Heart left ventricle (tissue), 16 donors: ENCODE measurements at regions not wholly inside any gene's neighbourhood (a gene's known extent, or its start where the extent isn't known, plus 50 kb on each side); places are given as distances from the start of the nearest gene placed in this dataset.

Source experiments
- ATAC-seq, 4 donors: fragments of 200-7000 bp; cut with Tn5 transposase; one replicate each; pipeline ENCODE4 v1.9.1; 2020 to 2022; ENCODE audit warnings: moderate library complexity in 4 of 4, mild to moderate bottlenecking in 3 of 4, moderate number of reproducible peaks in 1 of 4
- DNase-seq, 5 donors: peaks; one replicate each; pipeline ENCODE4 v3.0.0-alpha.2; 2020
- H3K27ac ChIP-seq, 12 donors: fragments of 200-600 bp; sonication (generic) in 4 of 12; one replicate each; pipeline versions ENCODE4 v1.5.0 to v1.8.0; 2016 to 2022; ENCODE audit warnings: mild to moderate bottlenecking in 2 of 12
- H3K27me3 ChIP-seq, 9 donors: fragments of 200-600 bp; sonication (generic) in 2 of 9; one replicate each; pipeline versions ENCODE4 v1.5.1 to v1.8.0; 2016 to 2022; ENCODE audit warnings: mild to moderate bottlenecking in 3 of 9
- H3K36me3 ChIP-seq, 9 donors: fragments of 200-600 bp; sonication (generic) in 2 of 9; one replicate each; pipeline versions ENCODE4 v1.5.0 to v1.8.0; 2018 to 2022; ENCODE audit warnings: mild to moderate bottlenecking in 2 of 9
- H3K4me1 ChIP-seq, 12 donors: fragments of 200-600 bp; sonication (generic) in 4 of 12; one replicate each; pipeline versions ENCODE4 v1.5.0 to v1.8.0; 2016 to 2022; ENCODE audit warnings: mild to moderate bottlenecking in 3 of 12
- H3K4me3 ChIP-seq, 12 donors: fragments of 200-600 bp; sonication (generic) in 4 of 12; one replicate each; pipeline versions ENCODE4 v1.5.0 to v1.8.0; 2017 to 2022; ENCODE audit warnings: mild to moderate bottlenecking in 9 of 12, moderate library complexity in 4 of 12
- H3K9me3 ChIP-seq, 12 donors: fragments of 200-600 bp; sonication (generic) in 4 of 12; one replicate each; pipeline versions ENCODE4 v1.5.0 to v1.8.0; 2016 to 2022; ENCODE audit warnings: mild to moderate bottlenecking in 1 of 12
- POLR2A ChIP-seq, 2 donors: fragments of 450-650 bp; IDR thresholded peaks; one replicate each; pipeline ENCODE4 v1.6.1; 2017; ENCODE audit warnings: antibody characterized with exemption in 2 of 2, mild to moderate bottlenecking in 2 of 2, moderate library complexity in 2 of 2
- whole genome bisulfite sequencing, 4 donors: extraction: QIAGEN DNeasy Blood & Tissue Kit in 2 of 4; methylation state at CpG; one replicate each; pipeline versions ENCODE4 v1.1.5 to v1.1.7; 2013 to 2018; 5-methylcytosine and 5-hydroxymethylcytosine counted together
- intact Hi-C, 10 donors: fragments of 100-400 bp; cut with DNase I; formaldehyde crosslinking; loops; one replicate each; pipeline versions ENCODE4 v1.11.1 to v1.14.2; 2022
- TF ChIP-seq, protein P1 (sequence below), 12 donors: fragments of 200-600 bp; sonication (generic) in 4 of 12; IDR thresholded peaks; one replicate each; pipeline versions ENCODE4 v1.5.0 to v1.8.0; 2018 to 2022; ENCODE audit warnings: antibody characterized with exemption in 12 of 12, mild to moderate bottlenecking in 5 of 12
- donor health status: ischemic (EF 13 %, LVEDD 7.1; RV severe dilation, severe dysfunction).
- donor health status: healthy with polysubstance abuse.
- donor health status: DM: no; HTN: yes; CAD: no.
- donor health status: DM: no; HTN: no; CAD: no.
- donor health status: ischemic (EF 25% LVEDD 6.9; RV normal size, moderate dysfunction).
- donor health status: ischemic (EF 25% LVEDD 5.7; RV mildly dilated, moderate dysfunction).
- donor health status: healthy.
- donor health status: DM: yes; HTN: yes; CAD: no.
- donor health status: ischemic (EF 35%, LVEDD 5.7; RV mildly dilated, moderate dysfunction).
- donor health status: nonischemic (EF 11% LVEDD 7.7; RV severe dilation, severe dysfunction).
- donor health status: DM: yes; HTN: yes; CAD: no.
- donor health status: PGD.
- donor health status: ischemic (EF 29% LVEDD 5.4; RV normal size, mild dysfunction).
- donor health status: nonischemic (EF 23%, LVEDD 6.1; RV moderate dilation, normal function).

DNA sequence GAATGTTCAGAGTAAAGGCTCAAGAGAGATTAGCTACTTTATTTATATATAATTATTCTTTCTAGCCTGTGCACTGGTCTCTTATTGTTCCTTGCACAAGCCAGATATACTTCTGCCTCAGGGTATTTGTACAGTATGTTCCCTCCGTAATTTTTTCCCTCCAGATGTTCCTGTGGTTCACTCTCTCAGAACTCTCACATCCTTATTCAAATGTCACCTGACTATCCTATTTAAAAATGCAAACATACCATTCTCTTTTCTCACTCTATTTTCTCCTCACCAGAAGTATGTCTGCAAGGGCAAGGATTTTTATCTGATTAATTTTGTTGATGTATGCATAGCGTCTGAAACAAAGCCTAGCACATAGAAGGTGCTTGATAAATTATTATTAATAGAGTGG, 64.0 kb upstream of the CERS6 start:
- Histone ChIP-seq H3K4me1 (no peaks in the 10 kb centered on the region), H3K27me3 (no peaks in the 10 kb centered on the region), H3K27ac (no peak overlapping the region), H3K4me3 (no peak overlapping the region), H3K36me3 (no peaks in the 10 kb centered on the region), H3K9me3 (peaks cover 0 to 3% (median 0%) of the 10 kb centered on the region in 12 donors)
- intact Hi-C loops = no loop called here
- DNase-seq = no peak
- TF ChIP-seq, protein P1, sequence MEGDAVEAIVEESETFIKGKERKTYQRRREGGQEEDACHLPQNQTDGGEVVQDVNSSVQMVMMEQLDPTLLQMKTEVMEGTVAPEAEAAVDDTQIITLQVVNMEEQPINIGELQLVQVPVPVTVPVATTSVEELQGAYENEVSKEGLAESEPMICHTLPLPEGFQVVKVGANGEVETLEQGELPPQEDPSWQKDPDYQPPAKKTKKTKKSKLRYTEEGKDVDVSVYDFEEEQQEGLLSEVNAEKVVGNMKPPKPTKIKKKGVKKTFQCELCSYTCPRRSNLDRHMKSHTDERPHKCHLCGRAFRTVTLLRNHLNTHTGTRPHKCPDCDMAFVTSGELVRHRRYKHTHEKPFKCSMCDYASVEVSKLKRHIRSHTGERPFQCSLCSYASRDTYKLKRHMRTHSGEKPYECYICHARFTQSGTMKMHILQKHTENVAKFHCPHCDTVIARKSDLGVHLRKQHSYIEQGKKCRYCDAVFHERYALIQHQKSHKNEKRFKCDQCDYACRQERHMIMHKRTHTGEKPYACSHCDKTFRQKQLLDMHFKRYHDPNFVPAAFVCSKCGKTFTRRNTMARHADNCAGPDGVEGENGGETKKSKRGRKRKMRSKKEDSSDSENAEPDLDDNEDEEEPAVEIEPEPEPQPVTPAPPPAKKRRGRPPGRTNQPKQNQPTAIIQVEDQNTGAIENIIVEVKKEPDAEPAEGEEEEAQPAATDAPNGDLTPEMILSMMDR (IDR thresholded peaks at IDR 0.05) = no peak
- TF ChIP-seq POLR2A (IDR thresholded peaks at IDR 0.05) = no peak
- no peak for ATAC-seq
- 65 to 74% (median 72%) methylated on average over 2 of the region's 2 CpGs for WGBS, 4 donors

DNA sequence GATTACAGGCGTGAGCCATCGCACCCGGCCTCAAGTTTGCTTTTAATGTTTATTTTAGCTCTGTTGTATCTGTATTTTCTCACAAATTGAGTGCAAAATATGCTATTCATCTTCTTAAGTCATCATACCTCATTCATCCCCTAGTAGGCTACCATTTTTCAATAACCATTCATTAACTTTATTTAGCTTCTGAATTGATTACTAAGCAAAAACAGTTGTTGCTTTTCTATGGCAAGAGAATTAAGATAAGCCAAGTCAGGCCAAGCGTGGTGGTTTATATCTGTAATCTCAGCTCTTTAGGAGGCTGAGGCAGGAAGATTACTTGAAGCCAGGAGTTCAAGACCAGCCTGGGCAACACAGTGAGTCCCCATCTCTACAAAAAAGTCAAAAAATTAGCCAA, 63.3 kb upstream of the CERS6 start:
- ATAC-seq (no peak), DNase-seq (no peak)
- Histone ChIP-seq H3K9me3 (peaks cover 0 to 3% (median 0%) of the 10 kb centered on the region in 12 donors), H3K36me3 (no peaks in the 10 kb centered on the region), H3K4me1 (no peaks in the 10 kb centered on the region), H3K27ac (no peak overlapping the region), H3K27me3 (no peaks in the 10 kb centered on the region), H3K4me3 (no peak overlapping the region)
- intact Hi-C loops = no loop called here
- TF ChIP-seq, protein P1 (IDR thresholded peaks at IDR 0.05) = no peak
- 89 to 95% (median 92%) methylated on average over 4 of the region's 4 CpGs for WGBS, 4 donors

DNA sequence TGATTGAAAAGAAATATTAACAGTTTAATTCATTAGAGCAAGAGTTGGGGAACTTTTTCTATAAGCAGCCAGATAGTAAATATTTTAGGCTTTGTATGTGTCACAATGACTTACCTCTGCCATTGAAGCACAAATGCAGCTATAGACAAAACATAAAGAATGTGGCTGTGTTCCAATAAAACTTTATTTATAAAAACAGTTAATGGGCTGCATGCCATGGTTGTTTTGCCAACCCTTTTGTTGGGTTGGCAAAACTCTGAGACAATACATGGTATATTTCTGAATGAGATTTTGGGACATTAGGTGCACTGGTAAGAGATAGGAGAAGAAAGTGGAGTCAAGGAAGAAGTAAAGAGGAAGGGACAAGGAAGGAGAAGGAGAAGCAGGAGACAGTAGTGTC, 61.8 kb upstream of the CERS6 start:
- Histone ChIP-seq H3K27me3 (no peaks in the 10 kb centered on the region), H3K27ac (no peak overlapping the region), H3K4me1 (no peaks in the 10 kb centered on the region), H3K4me3 (no peak overlapping the region), H3K36me3 (no peaks in the 10 kb centered on the region), H3K9me3 (peaks cover 0 to 1% (median 0%) of the 10 kb centered on the region in 12 donors)
- ATAC-seq = no peak
- intact Hi-C loops = no loop called here
- no peak for DNase-seq
- TF ChIP-seq POLR2A (IDR thresholded peaks at IDR 0.05) = no peak
- TF ChIP-seq, protein P1 (IDR thresholded peaks at IDR 0.05) = no peak

DNA sequence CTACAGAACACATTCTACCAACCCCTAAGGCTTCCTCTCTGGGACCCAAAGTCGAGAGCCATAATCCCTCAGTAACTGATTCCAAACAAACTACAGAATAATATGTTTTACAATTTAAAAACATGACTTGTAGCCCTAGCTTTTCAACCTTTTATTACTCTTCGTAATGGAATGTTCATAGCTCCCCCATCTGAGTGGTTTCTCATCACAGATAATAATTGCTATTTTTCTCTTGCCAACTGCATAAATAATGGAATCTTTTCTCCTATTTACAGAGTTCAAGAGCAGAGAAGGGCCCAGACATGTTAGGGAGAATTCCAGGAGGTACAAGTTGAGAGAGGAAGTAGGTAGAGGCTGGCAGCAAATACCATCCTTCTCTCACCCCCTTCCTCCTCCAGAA, 59.9 kb upstream of the CERS6 start:
- intact Hi-C loops = no loop called here
- TF ChIP-seq, protein P1 (IDR thresholded peaks at IDR 0.05) = no peak
- TF ChIP-seq POLR2A (IDR thresholded peaks at IDR 0.05) = no peak
- ATAC-seq (no peak), DNase-seq (no peak)
- H3K36me3 ChIP-seq = no peaks in the 10 kb centered on the region
- WGBS, 4 donors = 59 to 85% (median 72%) methylated on average over 2 of the region's 2 CpGs
- H3K27ac ChIP-seq = no peak overlapping the region
- H3K27me3 ChIP-seq = no peaks in the 10 kb centered on the region
- no peaks in the 10 kb centered on the region for H3K4me1 ChIP-seq
- no peak overlapping the region for H3K4me3 ChIP-seq
- H3K9me3 ChIP-seq = peaks cover 0 to 3% (median 0%) of the 10 kb centered on the region in 12 donors
